C1 segment of cervical spinal cord (tissue), 14 donors: ENCODE measurements at regions not wholly inside any gene's neighbourhood (a gene's known extent, or its start where the extent isn't known, plus 50 kb on each side); places are given as distances from the start of the nearest gene placed in this dataset.

Source experiments
- DNase-seq, 14 donors: peaks; one replicate each; lab custom pipeline; 2025; lab: John Stamatoyannopoulos, UW

DNA sequence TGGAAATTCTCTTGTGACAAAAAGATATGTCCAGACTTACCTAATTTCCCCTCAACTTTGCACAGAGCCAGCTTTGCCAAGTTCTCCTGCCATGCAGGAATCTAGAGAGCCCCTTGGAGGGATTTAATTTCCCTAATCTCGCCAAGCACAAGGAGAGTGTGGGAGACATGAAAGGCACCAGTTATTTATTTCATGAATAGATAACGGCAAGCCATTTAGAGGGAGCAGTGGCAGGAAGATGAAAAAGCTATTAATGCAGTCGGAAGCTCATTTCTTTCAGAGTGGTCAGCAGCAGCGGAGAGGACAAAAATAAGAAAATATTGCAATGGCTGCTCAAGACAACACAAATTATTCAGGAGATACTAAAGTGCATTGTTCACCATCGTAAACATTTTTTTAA lies 150.9 kb upstream of the WSCD2 start:
- no peak for DNase-seq

GRCh38 chr12:107978641-107979040 lies 150.4 kb upstream of the WSCD2 start:
- DNase-seq, result no peak

DNA sequence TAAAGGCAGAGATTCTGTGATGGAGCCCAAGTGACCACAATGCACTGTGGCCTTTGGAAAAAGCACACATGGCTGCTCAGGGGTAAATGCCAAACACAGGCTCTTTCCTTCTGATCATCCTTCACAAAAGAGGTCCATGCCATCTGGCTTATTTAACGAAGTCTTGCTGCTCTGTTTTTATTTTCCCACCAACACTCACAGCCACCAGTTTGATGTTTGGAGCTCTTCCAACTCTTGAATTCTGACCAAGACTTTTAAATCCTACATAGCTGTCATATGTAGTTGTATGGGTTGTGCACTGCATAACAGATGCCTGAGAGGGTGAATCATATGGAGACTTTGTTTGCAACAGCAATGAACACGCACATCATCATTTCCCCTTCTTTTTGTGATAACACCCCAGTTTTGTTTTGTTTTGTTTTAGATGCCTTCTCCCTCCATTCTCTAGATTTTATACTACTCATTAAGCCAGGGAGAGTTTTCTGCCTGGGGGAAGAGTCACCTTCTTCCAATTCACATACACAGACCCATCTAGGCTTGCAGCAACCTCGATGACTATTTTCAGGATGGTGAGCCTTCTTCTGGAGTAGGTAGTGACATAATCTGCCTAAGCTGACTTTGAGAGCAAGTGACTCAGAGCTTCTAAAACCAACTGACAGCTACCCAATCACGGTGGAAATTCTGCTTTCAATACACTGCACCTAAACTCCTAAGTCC lies 145.2 kb upstream of the WSCD2 start:
- DNase-seq, result peak in 1 of 14 donors; percentile 3

DNA sequence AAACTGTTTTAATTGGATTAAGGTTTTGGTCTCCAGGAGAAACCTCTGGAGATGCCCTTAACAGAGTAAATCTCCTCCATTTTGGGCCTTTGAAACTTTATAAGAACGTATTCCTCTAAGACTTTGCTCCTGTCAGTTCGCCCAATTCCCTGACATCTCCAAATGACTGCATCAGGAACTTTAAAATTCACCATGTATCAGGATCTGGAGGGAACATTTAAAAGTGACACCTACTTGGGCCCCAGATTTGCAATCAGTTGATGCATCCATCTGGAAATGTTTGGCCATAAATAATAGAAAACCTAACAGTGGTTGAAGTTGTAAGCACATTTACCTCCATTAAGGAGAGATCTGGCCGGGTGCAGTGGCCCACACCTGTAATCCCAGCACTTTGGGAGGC lies 144.1 kb upstream of the WSCD2 start:
- DNase-seq, result no peak

DNA sequence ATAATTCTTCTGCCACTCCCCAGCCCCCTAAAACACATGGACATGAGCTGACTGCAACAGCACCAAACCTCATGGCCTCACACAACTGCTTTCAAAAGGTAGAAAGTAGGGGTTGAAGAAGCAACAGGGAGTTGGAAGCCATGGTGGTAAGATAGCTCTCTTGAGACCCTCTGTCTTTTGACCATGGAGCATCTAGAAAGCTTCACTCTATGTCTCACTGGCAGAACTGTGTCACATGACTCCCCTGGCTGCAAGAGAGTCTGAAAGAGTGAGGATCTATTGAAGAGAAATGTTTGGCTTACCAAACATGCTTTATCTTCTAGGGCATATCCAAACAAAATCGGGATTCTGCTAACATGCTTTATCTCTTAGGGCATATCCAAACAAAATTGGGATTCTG lies 142.9 kb upstream of the WSCD2 start:
- DNase-seq, result no peak

- peak in 1 of 14 donors; percentile 19 for DNase-seq
Measured at GRCh38 chr12:107990325-107990724, 138.8 kb upstream of the WSCD2 start.

DNA sequence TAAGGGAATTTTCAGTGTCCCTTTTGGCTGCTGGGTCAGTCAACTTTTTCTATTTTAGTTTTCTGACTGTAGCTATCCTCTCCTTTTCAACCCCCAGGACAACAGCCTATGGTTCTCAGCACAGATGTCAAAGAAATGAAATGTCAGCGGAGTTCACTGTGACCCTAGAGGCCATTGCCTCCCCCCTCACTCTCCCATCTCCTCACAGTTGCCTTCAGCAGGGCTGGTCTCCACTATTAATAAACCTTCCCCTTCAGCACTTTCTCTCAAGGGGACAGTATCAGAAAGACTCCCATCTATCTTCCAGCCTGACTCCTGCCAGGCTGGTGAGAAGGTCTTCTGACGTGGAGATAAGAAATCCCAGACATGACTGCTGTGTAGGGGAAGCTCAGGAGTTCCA lies 137.1 kb upstream of the WSCD2 start:
- no peak for DNase-seq

- no peak for DNase-seq
Measured at GRCh38 chr12:107992870-107993451, 136.1 kb upstream of the WSCD2 start.

GRCh38 chr12:107998863-107999262 lies 130.2 kb upstream of the WSCD2 start:
- no peak for DNase-seq

DNA sequence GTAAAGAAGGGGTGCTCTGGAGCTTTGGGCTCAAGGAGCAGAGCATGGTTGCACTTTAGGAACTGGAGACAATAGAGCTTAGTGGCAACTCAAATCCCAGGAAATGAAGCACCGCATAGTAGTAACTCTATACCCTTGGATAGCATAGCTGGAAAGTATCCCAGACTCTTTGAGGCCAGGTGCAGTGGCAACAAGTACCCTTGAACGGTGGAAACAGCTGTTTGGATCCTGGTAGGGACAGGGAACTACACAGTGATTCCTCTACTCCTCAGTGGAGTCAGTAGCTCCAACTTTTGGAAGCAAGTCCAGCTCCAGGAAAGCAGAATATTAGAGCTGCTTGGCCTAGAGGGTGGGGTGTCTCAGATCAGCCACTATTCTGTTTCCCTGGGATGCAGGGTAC lies 129.0 kb upstream of the WSCD2 start:
- no peak for DNase-seq

GRCh38 chr12:108004319-108004718 lies 124.8 kb upstream of the WSCD2 start:
- no peak for DNase-seq

GRCh38 chr12:108008163-108008905 lies 120.8 kb upstream of the WSCD2 start:
- no peak for DNase-seq

GRCh38 chr12:108009442-108010070 lies 119.5 kb upstream of the WSCD2 start:
- no peak for DNase-seq

- DNase-seq, result no peak
Measured at GRCh38 chr12:108016022-108016564, 113.0 kb upstream of the WSCD2 start.

GRCh38 chr12:108017472-108018057 lies 111.5 kb upstream of the WSCD2 start:
- DNase-seq, result no peak

GRCh38 chr12:108019862-108020261 lies 109.2 kb upstream of the WSCD2 start:
- DNase-seq, result no peak

DNA sequence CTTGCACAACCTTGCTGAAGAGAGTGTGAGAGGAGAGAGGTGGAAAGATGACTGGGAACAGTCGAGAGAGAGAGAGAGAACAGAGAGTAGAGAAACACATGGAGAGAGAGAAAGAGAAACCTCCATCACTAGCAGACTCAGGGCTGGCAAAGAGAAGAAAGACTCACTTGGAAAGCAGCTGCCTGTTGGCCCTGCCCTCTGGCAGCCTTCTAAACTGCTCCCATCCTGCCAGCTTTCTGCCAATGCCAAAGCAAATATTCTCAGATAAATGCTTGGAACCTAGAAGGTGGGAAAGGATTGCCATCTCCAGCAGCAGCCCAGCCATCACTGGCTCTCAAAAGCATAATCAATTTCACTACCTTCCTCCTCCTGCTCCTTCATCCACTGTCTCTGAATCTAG lies 107.9 kb upstream of the WSCD2 start:
- peak in 1 of 14 donors; percentile 1 for DNase-seq

GRCh38 chr12:108021949-108022522 lies 107.1 kb upstream of the WSCD2 start:
- DNase-seq, result no peak

- peak in 1 of 14 donors; percentile 0 for DNase-seq
Measured at GRCh38 chr12:108029051-108029835, 99.8 kb upstream of the WSCD2 start.

- DNase-seq, result no peak
Measured at GRCh38 chr12:108033090-108033489, 96.0 kb upstream of the WSCD2 start.

GRCh38 chr12:108035372-108035771 lies 93.7 kb upstream of the WSCD2 start:
- no peak for DNase-seq
